Prostate gland (tissue), 2 donors: ENCODE measurements at regions not wholly inside any gene's neighbourhood (a gene's known extent, or its start where the extent isn't known, plus 50 kb on each side); places are given as distances from the start of the nearest gene placed in this dataset.

Experiments
- DNase-seq: peaks from one replicate; pipeline ENCODE4 v3.0.0-alpha.2; 2019; ENCODE audit warnings: low spot score
- H3K27ac ChIP-seq, 2 donors: fragments of 200-600 bp; sonication (generic); 2 replicates each; pipeline ENCODE4 v1.5.1; 2017 to 2019
- H3K27me3 ChIP-seq: fragments of 200-600 bp; sonication (generic); replicated peaks from 2 replicates; pipeline ENCODE4 v1.5.1; 2019; ENCODE audit not compliant: insufficient read depth
- H3K36me3 ChIP-seq, 2 donors: fragments of 200-600 bp; sonication (generic); 1 replicate in 1 of 2; 2 replicates in 1 of 2; pipeline versions ENCODE4 v1.5.1 to v1.8.1; 2017 to 2019
- H3K4me1 ChIP-seq: fragments of 200-600 bp; sonication (generic); replicated peaks from 2 replicates; pipeline ENCODE4 v1.5.1; 2019
- H3K4me3 ChIP-seq, 2 donors: fragments of 200-600 bp; sonication (generic); 2 replicates each; pipeline ENCODE4 v1.5.1; 2017 to 2019
- H3K9me3 ChIP-seq: fragments of 200-600 bp; sonication (generic); 2 replicates; pipeline ENCODE4 v1.5.1; 2017
- POLR2A ChIP-seq: fragments of 450-650 bp; IDR thresholded peaks from one replicate; pipeline ENCODE4 v1.6.1; 2016; ENCODE audit warnings: antibody characterized with exemption, mild to moderate bottlenecking
- POLR2AphosphoS5 ChIP-seq: sonication (generic); formaldehyde crosslinking; IDR thresholded peaks from one replicate; pipeline ENCODE4 v1.6.1; 2017; ENCODE audit warnings: antibody characterized with exemption
- WGBS: methylation state at CpG from one replicate; pipeline ENCODE4 v1.1.5; 2018; 5-methylcytosine and 5-hydroxymethylcytosine counted together
- intact Hi-C: fragments of 100-400 bp; cut with DNase I; formaldehyde crosslinking; loops from one replicate; pipeline ENCODE4 v1.14.2; 2022
- TF ChIP-seq, protein P1 (sequence below), 4 experiments: fragments of 200-600 bp in 2 of 4; fragments of 450-650 bp in 2 of 4; sonication (generic) in 2 of 4; IDR thresholded peaks; 1 replicate in 3 of 4; 2 replicates in 1 of 4; pipeline ENCODE4 v1.5.1; 2016 to 2019; ENCODE audit warnings: antibody characterized with exemption in 4 of 4, mild to moderate bottlenecking in 2 of 4, moderate library complexity in 2 of 4

DNA sequence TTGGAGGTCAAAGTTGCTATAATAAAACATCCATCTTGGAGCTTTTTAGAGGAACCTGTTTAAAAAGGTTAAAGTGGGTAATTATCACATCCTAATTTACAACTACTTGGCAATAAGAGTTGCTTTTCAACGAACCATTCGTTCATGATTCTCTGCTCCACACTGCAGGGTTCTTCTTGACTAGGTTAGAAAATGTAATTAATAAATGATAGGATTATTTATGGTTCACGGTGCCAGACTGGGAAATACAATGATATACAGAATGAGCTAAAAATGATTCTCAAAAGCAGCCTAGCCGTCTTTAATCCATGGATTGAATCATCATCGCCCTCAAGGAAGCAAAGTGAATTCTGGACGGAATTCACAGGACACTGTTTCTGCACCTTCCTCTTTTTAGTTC lies 291.2 kb downstream of the TEX29 start:
- Histone ChIP-seq H3K27me3 (peaks cover 2% of the 10 kb centered on the region), H3K4me1 (no peaks in the 10 kb centered on the region), H3K36me3 (no peaks in the 10 kb centered on the region), H3K9me3 (no peaks in the 10 kb centered on the region), H3K27ac (no peak overlapping the region), H3K4me3 (no peak overlapping the region)
- 74% methylated on average over 6 of the region's 6 CpGs for WGBS
- intact Hi-C loops, result no loop called here
- TF ChIP-seq, protein P1, sequence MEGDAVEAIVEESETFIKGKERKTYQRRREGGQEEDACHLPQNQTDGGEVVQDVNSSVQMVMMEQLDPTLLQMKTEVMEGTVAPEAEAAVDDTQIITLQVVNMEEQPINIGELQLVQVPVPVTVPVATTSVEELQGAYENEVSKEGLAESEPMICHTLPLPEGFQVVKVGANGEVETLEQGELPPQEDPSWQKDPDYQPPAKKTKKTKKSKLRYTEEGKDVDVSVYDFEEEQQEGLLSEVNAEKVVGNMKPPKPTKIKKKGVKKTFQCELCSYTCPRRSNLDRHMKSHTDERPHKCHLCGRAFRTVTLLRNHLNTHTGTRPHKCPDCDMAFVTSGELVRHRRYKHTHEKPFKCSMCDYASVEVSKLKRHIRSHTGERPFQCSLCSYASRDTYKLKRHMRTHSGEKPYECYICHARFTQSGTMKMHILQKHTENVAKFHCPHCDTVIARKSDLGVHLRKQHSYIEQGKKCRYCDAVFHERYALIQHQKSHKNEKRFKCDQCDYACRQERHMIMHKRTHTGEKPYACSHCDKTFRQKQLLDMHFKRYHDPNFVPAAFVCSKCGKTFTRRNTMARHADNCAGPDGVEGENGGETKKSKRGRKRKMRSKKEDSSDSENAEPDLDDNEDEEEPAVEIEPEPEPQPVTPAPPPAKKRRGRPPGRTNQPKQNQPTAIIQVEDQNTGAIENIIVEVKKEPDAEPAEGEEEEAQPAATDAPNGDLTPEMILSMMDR (IDR thresholded peaks at IDR 0.05), result no peak
- no peak for TF ChIP-seq POLR2AphosphoS5
- DNase-seq, result no peak

- Histone ChIP-seq H3K36me3 (no peaks in the 10 kb centered on the region), H3K27ac (no peak overlapping the region), H3K4me1 (no peaks in the 10 kb centered on the region), H3K9me3 (no peaks in the 10 kb centered on the region), H3K4me3 (no peak overlapping the region), H3K27me3 (peaks cover 2% of the 10 kb centered on the region)
- no peak for TF ChIP-seq POLR2AphosphoS5
- TF ChIP-seq POLR2A, result no peak
- TF ChIP-seq, protein P1 (IDR thresholded peaks at IDR 0.05), result no peak
- DNase-seq, result no peak
- 92% methylated on average over 10 of the region's 10 CpGs for WGBS
- intact Hi-C loops, result no loop called here
Measured at GRCh38 chr13:111612886-111613285, 292.4 kb downstream of the TEX29 start.

- H3K27ac ChIP-seq, result no peak overlapping the region
- 63% methylated on average over 7 of the region's 7 CpGs for WGBS
- peaks cover 2% of the 10 kb centered on the region for H3K27me3 ChIP-seq
- no peaks in the 10 kb centered on the region for H3K9me3 ChIP-seq
- DNase-seq, result no peak
- TF ChIP-seq, protein P1 (IDR thresholded peaks at IDR 0.05), result no peak
- TF ChIP-seq POLR2A (no peak), POLR2AphosphoS5 (no peak)
- intact Hi-C loops, result no loop called here
- H3K36me3 ChIP-seq, result no peaks in the 10 kb centered on the region
- no peak overlapping the region for H3K4me3 ChIP-seq
- H3K4me1 ChIP-seq, result no peaks in the 10 kb centered on the region
Measured at GRCh38 chr13:111614009-111614408, 293.6 kb downstream of the TEX29 start.

GRCh38 chr13:111614613-111615012 lies 294.2 kb downstream of the TEX29 start:
- no peak for DNase-seq
- no peaks in the 10 kb centered on the region for H3K4me1 ChIP-seq

DNA sequence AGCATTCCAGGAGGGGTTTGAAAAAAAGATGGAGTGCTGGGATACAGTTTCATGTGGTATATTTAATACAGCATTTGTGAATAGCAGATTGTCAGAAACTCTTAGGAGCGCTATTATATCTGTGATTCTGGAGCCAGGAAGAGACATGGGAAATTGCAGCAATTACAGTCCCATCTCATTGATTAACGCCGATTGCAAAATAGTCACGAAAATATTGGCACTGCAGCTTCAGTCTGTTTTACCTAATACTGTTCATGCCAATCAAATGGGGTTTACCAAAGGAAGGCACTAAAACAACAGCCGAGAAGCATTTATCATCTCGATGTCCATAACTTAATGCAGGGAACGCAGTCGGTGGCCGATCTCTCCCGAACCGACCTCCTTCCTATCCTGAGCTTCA lies 295.8 kb downstream of the TEX29 start:
- Histone ChIP-seq H3K4me1 (no peaks in the 10 kb centered on the region), H3K4me3 (no peak overlapping the region), H3K36me3 (no peaks in the 10 kb centered on the region), H3K9me3 (no peaks in the 10 kb centered on the region), H3K27ac (no peak overlapping the region), H3K27me3 (peaks cover 2% of the 10 kb centered on the region)
- DNase-seq, result no peak
- intact Hi-C loops, result no loop called here
- WGBS, result 65% methylated on average over 11 of the region's 11 CpGs
- no peak for TF ChIP-seq POLR2AphosphoS5

More at GRCh38 chr13:111614613-111615012, 294.2 kb downstream of the TEX29 start:
- H3K36me3 ChIP-seq, result no peaks in the 10 kb centered on the region
- intact Hi-C loops, result no loop called here
- H3K9me3 ChIP-seq, result no peaks in the 10 kb centered on the region
- TF ChIP-seq, protein P1 (IDR thresholded peaks at IDR 0.05), result no peak
- H3K27ac ChIP-seq, result no peak overlapping the region
- WGBS, result 63% methylated on average over 5 of the region's 5 CpGs
- peaks cover 2% of the 10 kb centered on the region for H3K27me3 ChIP-seq
- H3K4me3 ChIP-seq, result no peak overlapping the region
